Calu3 (cell line): ENCODE measurements at regions not wholly inside any gene's neighbourhood (a gene's known extent, or its start where the extent isn't known, plus 50 kb on each side); places are given as distances from the start of the nearest gene placed in this dataset.

Source experiments
- BruUV-seq: library from RNA; stranded (reverse); fragments of 400-500 nt; replicated peaks from 2 replicates; lab custom pipeline; 2021; lab: Mats Ljungman, UMichigan
- CTCF ChIA-PET: fragments of 300-600 bp; sonication (Branson Sonifier 250); formaldehyde crosslinking; loops from one replicate; lab custom pipeline; 2022; ENCODE audit warnings: antibody characterized with exemption; lab: Charles Lee
- DNase-seq: peaks from one replicate; pipeline ENCODE4 v3.0.0; 2022
- H3K27ac Mint-ChIP-seq: one replicate; pipeline ENCODE4 v1.8.0; 2022; ENCODE audit warnings: mixed read lengths; ENCODE audit not compliant: unreplicated experiment
- H3K27me3 Mint-ChIP-seq: one replicate; pipeline ENCODE4 v1.8.0; 2022; ENCODE audit warnings: mixed read lengths; ENCODE audit not compliant: unreplicated experiment
- H3K36me3 Mint-ChIP-seq: one replicate; pipeline ENCODE4 v1.8.0; 2022; ENCODE audit warnings: mild to moderate bottlenecking, moderate library complexity, mixed read lengths; ENCODE audit not compliant: insufficient read depth, unreplicated experiment
- H3K4me1 Mint-ChIP-seq: one replicate; pipeline ENCODE4 v1.8.0; 2022; ENCODE audit warnings: mild to moderate bottlenecking, low read depth, mixed read lengths; ENCODE audit not compliant: unreplicated experiment
- H3K4me3 Mint-ChIP-seq: one replicate; pipeline ENCODE4 v1.8.0; 2022; ENCODE audit warnings: mild to moderate bottlenecking, low read depth, moderate library complexity, mixed read lengths; ENCODE audit not compliant: unreplicated experiment
- H3K9me3 Mint-ChIP-seq: one replicate; pipeline ENCODE4 v1.8.0; 2022; ENCODE audit warnings: low read depth, mixed read lengths; ENCODE audit not compliant: unreplicated experiment
- intact Hi-C: fragments of 100-400 bp; cut with micrococcal nuclease; formaldehyde crosslinking; loops from one replicate; pipeline ENCODE4 v1.10.0; 2022; ENCODE audit not compliant: unreplicated experiment
- TF ChIP-seq, protein P1 (sequence below): fragments of 200-600 bp; IDR thresholded peaks from one replicate; pipeline ENCODE4 v1.8.0; 2022; ENCODE audit warnings: antibody characterized with exemption; ENCODE audit not compliant: unreplicated experiment

GRCh38 chr7:148523550-148523949 lies 67.0 kb upstream of the C7orf33 start:
- Mint-ChIP-seq H3K27ac (no peak overlapping the region), H3K4me3 (no peak overlapping the region), H3K27me3 (peaks cover 78% of the 10 kb centered on the region), H3K9me3 (peaks cover 2% of the 10 kb centered on the region), H3K36me3 (no peaks in the 10 kb centered on the region), H3K4me1 (peaks cover 5% of the 10 kb centered on the region)
- CTCF ChIA-PET = no interaction called here
- intact Hi-C loops = no loop called here
- TF ChIP-seq, protein P1, sequence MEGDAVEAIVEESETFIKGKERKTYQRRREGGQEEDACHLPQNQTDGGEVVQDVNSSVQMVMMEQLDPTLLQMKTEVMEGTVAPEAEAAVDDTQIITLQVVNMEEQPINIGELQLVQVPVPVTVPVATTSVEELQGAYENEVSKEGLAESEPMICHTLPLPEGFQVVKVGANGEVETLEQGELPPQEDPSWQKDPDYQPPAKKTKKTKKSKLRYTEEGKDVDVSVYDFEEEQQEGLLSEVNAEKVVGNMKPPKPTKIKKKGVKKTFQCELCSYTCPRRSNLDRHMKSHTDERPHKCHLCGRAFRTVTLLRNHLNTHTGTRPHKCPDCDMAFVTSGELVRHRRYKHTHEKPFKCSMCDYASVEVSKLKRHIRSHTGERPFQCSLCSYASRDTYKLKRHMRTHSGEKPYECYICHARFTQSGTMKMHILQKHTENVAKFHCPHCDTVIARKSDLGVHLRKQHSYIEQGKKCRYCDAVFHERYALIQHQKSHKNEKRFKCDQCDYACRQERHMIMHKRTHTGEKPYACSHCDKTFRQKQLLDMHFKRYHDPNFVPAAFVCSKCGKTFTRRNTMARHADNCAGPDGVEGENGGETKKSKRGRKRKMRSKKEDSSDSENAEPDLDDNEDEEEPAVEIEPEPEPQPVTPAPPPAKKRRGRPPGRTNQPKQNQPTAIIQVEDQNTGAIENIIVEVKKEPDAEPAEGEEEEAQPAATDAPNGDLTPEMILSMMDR = no peak
- no TSS peak for BruUV-seq
- DNase-seq = no peak

DNA sequence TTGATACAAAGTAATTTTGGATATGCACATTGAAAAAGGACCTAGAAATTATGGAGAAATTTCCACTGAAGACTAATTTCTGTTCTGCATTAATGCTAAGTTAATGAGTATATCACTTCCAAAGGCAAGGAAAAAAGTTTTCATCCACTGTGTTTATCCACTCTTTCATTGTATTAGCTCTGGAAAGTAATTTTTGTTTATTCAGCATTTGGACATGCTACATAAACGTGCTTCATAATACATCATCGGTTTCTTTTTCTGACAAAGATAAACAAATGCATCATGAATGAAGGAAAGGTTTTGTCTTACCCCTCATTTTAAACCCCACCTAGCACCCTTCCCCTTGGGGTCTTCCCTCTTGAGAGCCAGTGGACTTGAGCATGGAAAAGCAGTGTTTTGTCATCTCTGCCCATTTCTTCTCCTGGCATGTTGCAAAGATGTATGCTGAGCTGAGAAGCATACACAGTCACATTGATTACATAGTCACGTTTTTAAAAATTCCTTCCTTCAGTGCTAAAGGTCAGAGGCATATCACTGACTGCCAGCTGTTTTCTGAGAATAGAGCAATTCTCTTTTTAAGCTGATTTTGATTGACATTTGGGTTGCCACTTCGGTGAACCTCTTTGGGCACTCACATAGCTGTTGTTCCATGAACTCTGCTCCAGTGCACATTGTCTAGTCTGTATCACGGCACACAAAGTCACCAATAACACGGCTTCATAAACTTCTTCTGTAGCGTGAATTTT lies 65.9 kb upstream of the C7orf33 start:
- DNase-seq = no peak
- intact Hi-C loops = loop anchor here (5.0 kb wide), 1 partner anchor 257 kb away; no protein-coding TSS in a partner anchor
- peaks cover 72% of the 10 kb centered on the region for H3K27me3 Mint-ChIP-seq

GRCh38 chr7:148527717-148528168 lies 62.8 kb upstream of the C7orf33 start:
- peak; percentile 80 for DNase-seq
- H3K9me3 Mint-ChIP-seq = no peaks in the 10 kb centered on the region
- BruUV-seq = no TSS peak
- intact Hi-C loops = loop anchor here (1.0 to 5.0 kb wide), 2 partner anchors 23 to 260 kb away; no protein-coding TSS in a partner anchor
- peaks cover 58% of the 10 kb centered on the region for H3K27me3 Mint-ChIP-seq
- no peaks in the 10 kb centered on the region for H3K36me3 Mint-ChIP-seq
- H3K4me3 Mint-ChIP-seq = no peak overlapping the region
- CTCF ChIA-PET = no interaction called here
- no peak overlapping the region for H3K27ac Mint-ChIP-seq
- TF ChIP-seq, protein P1 = peak; percentile 54
- peaks cover 5% of the 10 kb centered on the region for H3K4me1 Mint-ChIP-seq

More for the DNA sequence above, 65.9 kb upstream of the C7orf33 start:
- peaks cover 2% of the 10 kb centered on the region for H3K9me3 Mint-ChIP-seq
- BruUV-seq = no TSS peak
- H3K4me1 Mint-ChIP-seq = peaks cover 5% of the 10 kb centered on the region
- H3K4me3 Mint-ChIP-seq = no peak overlapping the region
- H3K27ac Mint-ChIP-seq = no peak overlapping the region
- H3K36me3 Mint-ChIP-seq = no peaks in the 10 kb centered on the region
- CTCF ChIA-PET = no interaction called here
- TF ChIP-seq, protein P1 = no peak

DNA sequence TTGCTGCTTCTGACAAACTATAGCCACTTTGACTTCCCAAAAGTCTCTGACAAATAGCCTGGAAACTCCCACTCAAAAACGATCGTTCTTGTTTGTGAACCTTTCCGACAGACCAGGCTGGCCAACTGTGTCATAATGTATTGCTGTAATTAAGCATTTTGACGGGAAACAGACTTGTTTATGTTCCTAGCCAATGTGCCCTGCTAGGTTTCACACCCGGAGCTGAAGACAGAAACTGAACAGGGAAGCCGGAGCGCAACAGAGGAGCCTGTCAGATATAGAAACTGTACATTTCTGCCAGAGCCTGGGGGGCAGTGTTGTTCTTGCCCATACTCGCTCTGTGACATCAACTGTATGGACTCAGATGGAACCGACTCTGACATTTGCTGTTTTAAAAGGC lies 55.3 kb upstream of the C7orf33 start:
- DNase-seq = no peak
- TF ChIP-seq, protein P1 = no peak
- Mint-ChIP-seq H3K9me3 (no peaks in the 10 kb centered on the region), H3K27me3 (peaks cover 53% of the 10 kb centered on the region), H3K36me3 (no peaks in the 10 kb centered on the region), H3K4me3 (no peak overlapping the region), H3K27ac (no peak overlapping the region), H3K4me1 (no peaks in the 10 kb centered on the region)
- intact Hi-C loops = no loop called here
- no TSS peak for BruUV-seq
- CTCF ChIA-PET = interaction anchor here (0.7 kb wide), 1 partner anchor 1266 kb away, joined by 3 read pairs; no protein-coding TSS in a partner anchor
